HG03354 (cell line): ENCODE measurements at regions not wholly inside any gene's neighbourhood (a gene's known extent, or its start where the extent isn't known, plus 50 kb on each side); places are given as distances from the start of the nearest gene placed in this dataset.

Experiments
- ATAC-seq: cut with Tn5 transposase; IDR thresholded peaks from one replicate; pipeline ENCODE4 v1.9.1; 2021; ENCODE audit warnings: mild to moderate bottlenecking; ENCODE audit not compliant: unreplicated experiment, poor library complexity, severe bottlenecking

DNA sequence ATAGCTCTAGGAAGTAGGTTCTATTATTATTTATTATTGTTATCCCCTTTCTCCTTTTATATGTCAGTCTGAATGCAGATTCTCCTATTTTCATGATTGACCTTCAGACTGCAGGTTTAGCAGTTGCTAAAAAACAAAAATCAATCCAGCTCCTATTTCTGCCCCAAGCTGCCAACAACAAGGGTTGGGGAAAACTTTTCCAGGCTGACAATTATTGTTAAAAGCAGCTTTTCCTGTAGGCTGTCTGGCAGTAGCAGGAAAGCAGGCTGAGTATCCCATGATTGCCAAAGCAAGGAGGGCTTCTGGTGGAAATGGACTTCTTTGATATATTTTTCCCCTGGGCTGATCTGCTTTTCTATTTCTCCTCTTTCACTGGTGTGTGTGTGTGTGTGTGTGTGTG lies 78.0 kb upstream of the CTLA4 start:
- no peak for ATAC-seq

DNA sequence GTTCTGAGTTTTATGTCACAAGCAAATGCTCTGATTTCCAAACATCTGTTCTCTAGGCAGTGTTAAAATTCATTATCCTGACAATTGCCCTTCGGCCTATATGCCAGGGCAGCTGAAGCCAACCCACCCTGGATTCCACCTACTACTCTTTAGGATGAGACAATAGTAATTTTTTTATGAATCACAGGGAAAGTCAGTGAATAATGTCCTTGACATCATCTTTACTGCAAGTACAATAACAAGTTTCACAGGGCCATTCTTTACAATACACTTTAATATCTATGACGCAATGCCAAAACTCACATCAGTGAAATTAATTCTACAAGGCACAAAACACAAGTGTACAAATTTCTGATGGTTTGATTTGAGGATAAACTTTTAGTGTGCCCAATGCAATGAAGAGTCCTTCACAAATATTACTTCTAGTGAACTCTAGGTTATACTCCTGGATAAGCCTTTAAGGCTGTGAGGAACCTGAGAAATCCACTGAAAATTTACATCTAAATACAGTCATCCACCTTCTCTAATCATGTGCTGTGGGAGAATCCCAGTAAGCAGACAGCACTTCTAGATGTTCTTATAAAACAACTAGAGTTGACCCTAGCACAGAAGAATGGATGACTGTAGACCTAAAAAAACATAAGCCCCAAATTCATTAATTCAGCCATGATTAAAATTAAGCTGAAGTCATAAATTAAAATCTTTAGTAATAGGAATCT lies 77.3 kb upstream of the CTLA4 start:
- no peak for ATAC-seq

DNA sequence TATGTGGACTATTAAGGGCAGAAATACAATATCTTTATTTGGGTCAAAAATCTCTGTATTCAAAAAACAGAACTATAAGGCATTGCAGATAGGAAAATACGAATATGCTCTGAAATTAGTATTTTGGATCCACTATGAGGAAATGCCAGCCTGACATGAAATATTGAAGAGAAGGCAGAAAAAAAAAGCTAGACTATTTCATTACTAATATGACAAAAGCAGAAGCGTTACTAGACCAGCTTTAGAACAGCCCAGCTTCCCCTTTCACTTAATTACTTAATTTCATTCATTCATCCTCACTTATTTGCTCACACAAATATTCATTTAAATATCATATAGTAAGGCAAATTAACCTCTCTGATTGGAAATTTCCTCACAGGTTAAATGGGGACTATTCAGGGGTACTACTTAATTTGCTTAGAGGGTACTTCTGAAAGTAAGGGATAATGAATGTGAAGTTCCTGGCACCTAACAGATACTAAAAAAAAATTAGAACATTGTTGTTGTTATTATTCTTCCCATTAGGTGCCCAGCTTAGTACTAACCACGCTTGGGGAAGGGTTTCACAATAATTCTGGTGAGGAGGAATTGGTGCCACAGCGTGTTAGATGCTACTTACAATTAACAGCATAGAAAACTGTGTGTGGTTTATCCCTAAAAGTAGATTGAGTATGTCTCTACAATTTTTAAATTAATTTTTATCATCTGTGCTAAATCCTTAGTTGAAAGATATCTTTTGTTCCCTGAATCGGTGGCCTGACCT lies 71.1 kb upstream of the CTLA4 start:
- ATAC-seq: no peak

DNA sequence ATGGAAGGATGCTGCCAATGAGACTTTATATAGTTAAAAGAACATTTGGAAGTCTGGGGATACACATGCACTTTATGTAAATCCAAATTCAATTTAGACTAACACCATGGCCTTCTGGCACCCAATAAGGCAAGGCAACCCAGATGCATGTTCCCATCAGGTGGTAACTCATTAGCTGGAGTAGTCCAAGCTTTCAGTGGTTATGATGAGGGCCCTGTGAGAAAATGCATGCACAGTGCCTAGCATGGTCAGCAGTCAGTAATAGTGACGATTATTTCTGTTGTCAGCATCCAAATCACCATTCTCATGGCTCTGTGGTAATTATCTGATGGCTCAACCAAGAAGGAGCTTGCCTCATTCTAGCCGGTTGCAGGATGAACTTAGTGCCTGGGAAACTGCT lies 70.3 kb upstream of the CTLA4 start:
- no peak for ATAC-seq

DNA sequence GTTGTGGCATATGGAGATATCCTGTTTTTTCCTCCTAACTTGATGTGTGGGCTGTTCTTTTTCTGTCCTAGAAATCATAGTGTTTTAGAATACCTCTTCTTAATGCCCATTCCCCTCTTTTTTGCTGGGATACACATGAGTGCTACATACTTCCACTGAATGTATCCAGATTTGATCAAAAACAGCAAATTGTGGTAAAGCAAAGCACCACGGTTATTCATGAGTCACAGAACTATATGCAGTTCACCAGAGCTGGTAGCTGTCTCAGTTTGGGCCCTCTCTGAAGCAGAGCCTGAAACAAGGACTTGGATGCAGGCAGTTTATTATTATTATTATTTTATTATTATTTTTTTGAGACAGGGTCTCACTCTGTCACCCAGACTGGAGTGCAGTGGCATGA lies 69.9 kb upstream of the CTLA4 start:
- ATAC-seq: no peak

DNA sequence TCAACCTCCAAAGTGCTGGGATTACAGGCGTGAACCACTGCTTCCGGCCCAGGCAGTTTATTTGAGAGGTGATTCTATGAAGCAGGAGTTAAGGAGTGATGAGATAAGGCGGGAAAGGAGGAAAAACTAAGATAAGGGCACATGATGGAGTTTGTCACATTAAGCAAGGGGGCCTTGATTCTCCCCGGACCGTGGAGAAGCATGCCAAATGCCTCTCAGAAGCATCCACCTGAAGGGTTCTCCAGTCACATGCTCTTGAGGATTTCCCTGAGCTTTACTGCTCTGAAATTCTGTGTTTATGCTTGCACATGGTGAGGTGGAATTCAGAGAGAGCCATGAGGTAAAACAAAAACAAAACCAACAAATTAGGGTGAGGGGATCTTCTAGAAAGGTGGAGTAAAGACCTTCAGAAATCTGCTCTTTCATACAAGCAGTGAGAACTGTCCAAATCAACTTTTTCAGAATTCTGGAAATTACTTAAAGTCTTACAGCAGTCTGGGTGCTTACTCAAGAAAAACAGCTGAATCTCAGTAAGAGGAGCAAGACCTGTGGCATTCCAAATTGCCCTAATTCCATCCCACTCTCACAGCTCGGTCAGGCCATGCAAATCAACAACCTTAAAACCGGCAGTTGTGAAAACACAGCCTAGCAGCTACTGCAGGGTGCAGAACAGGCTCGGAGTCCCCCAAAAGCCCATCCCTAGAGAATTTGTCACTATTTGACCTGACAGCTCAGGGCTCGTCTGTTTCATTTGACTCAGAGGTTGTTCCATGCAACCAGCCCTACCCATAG lies 69.1 kb upstream of the CTLA4 start:
- ATAC-seq: no peak

DNA sequence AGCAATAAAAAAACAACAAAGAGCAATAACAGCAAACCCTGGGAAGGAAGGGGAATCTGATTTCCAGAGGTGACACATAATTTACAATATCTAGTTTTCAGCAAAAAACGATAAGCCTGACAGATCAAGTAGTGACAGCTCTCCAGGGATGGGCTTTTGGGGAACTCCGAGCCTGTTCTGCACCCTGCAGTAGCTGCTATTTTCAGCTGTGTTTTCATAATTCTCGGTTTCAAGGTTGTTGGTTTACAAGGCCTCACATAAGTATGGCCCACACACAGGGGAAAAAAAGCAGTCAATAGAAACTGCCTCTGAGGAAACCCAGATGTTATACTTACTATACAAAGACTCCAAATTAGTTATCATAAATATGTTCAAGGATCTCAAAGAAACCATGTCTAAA lies 67.7 kb upstream of the CTLA4 start:
- ATAC-seq: peak; percentile 94

DNA sequence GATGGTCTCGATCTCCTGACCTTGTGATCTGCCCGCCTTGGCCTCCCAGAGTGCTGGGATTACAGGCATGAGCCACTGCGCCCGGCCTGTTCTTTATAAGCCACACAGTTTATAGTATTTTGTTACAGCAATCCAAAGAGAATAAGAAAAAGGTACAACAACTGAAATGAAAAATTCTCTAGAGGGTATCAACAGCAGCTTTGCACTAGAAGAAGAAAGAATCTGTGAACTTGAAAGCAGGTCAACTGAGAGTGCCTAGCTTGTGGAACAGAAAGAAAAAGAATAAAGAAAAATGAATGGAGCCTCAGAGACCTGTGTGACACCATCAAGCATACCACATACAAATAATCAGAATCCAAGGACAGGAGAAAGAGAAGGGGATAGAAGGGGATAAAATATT lies 66.8 kb upstream of the CTLA4 start:
- no peak for ATAC-seq

DNA sequence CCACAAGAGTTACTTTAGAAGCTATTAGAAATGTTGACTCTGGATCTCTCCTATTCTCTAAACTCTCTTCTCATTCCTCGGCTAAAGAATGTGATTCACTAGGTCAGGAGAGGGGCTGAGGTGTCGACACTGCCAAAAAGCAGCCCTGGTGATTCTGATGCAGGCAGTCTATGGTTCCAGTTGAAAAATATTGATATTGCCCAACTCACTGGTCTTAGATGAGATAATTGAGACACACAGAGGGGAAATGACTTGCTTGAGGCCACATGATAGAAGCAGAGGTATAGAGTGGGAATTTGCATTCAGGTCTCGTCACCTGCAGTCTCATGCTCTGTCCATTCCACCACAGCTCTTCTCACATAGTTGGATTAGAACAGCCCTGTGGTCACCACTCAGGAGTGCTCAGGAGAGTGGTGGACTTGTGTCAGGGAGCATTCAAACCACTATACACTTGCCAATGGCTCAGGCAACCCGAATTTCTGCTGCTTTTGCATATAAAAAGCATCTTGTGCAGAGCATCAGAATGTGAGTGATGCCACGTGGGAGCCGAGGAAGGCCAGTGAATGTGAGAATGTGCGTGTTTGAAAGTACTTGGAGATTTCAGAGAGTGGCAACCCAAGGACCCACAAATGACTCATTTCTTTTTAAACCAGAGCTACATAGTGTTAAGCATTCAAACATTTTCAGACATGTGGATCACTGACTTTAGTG lies 65.1 kb upstream of the CTLA4 start:
- ATAC-seq: no peak

DNA sequence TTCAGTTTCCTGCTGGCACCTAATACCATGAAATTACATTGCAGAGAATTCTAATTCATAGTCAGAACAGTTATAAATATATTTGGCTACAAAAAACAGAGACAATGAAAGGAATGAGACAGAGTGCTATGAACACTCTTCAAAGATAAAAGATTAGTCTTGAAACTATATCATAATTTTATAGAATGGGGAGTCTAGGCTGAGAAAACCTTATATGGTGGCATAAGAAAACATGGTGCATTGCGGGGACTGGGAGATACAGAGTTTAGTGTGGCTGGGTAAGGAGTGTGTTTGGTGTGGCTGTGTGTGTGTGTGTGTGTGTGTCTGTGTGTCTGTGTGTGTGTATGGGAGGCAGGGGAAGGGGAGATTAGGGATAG lies 64.5 kb upstream of the CTLA4 start:
- ATAC-seq: no peak

DNA sequence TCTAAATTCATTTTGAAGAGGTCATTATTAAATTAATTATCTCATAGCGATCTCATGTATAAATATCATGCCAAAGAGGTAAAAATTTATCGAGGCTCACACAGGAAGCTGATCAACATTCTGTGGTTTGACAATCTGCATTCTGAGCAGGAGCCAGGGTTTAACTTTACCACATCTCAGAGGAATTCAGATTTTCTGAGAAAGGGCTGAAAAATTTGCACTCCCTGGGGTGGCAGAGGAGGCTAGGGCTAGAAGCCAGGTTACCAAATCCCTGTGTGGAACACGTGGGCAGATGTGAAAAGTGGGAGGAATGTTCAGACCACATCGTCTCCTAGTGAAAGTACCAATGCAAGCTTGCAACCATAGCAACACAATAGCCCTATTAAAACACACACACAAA lies 63.5 kb upstream of the CTLA4 start:
- ATAC-seq: no peak

DNA sequence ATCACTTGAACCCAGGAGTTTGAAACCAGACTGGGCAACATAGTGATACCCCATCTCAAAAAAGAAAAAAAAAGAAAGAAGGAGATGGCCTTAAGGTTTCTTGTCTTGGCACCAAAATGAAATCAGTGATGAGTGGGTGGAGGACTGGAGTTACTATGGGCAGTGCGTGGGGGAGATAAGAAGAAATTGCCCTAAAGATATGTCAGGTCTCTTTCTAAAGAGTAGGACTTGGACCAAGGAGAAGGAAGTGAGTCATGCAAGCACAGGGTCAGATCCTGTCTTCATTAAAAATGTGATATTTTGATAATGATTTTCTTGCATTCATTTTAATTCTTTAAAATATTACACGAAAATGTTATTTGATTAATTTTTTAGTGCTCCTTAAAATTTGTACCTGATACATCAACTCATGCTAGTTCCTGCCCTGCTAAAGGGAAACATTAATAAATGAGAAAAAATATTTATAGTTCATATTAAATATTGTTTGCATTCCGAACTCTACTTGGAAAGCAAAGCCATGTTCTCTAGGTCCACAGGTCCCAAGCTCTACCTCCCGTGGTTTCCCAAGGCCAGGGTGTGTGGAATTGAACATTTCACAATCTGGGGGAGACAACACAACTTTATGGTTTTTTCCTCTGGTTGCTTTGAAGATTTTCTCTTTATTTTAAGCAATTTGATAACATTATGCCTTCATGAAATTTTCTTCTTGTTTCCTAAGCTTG lies 62.6 kb upstream of the CTLA4 start:
- ATAC-seq: no peak

DNA sequence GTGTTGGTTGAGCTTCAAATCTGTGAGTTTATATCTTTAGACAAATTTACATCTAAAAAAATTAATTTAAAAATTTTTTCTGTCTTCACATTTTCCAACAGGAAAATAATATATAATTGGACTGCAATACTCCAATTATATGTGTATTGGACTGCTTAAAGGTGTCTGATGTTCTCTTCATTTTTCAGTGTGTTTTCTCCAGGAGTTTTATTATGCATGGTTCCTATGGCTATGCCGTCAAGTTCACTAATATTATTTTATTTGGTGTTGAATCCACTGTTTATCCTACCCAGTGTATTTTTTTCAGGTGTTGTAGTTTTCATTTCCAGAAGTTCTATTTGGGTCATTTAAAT lies 62.1 kb upstream of the CTLA4 start:
- ATAC-seq: no peak

DNA sequence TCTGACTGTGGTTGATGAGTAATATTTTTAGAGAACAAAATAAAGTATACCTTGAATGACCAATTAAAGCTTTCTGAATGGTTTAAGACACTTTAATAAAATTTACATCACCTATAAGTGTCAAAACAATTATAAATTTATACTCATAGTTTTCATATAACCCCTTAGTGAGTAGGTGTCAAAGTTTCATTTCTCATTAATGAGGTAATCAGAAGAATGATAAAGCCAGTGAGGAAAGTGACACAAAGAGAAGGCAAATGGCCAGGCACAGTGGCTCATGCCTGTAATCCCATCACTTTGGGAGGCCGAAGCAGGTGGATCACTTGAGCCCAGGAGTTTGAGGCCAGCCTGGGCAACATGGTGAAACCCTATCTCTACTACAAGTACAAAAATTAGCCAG lies 60.8 kb upstream of the CTLA4 start:
- no peak for ATAC-seq

DNA sequence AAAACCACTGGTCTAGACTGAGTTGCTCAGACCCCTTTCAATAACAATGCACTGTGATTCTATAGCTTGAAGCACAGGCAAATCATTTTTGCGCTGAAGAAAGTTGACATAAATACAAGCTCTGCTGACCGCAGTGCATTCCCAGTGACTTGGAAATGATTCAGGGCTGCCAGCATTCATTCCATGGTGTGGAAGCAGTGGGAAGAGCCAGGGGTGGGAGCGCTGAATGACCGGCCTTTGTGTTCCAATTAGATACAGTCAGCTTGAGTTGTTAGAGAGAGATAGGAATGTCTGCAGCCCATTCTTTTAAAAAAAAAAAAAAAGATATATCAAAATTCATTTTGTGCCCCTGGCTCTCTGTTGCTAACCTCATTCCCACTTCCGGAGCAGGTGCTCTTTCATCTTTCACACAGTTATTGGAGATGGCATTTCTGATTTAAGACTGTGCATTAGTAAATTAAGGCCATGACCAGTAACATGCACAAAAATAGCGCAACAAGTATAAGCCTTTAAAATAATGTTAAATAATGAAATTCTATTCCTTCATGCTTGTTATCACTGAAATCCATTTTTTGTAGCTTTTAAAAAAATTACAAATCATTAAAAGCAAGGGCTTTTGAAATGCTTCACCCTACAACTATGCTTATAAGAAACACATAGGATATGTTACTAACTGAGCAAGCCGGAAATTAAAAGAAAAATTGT lies 59.4 kb upstream of the CTLA4 start:
- ATAC-seq: no peak

DNA sequence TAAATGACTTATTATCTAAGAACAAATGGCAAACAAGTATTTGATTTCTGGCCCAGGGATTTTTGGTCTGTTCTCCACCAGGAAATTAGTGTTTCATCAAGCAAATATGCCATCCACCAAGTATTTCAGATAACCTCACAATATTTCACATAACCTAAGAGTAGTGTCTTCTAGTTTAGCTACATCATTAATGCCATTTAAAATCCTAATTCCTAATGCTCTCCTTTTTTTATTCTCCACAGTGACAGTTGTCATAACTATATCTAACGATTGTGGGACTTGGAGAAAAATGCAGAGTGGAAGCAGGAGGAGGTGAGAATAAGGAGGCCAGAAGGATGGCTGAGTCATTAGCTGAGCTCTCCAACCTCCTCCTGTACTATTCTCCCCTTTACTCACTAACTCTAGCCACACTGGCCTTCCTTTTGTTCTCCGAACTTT lies 58.5 kb upstream of the CTLA4 start:
- no peak for ATAC-seq

DNA sequence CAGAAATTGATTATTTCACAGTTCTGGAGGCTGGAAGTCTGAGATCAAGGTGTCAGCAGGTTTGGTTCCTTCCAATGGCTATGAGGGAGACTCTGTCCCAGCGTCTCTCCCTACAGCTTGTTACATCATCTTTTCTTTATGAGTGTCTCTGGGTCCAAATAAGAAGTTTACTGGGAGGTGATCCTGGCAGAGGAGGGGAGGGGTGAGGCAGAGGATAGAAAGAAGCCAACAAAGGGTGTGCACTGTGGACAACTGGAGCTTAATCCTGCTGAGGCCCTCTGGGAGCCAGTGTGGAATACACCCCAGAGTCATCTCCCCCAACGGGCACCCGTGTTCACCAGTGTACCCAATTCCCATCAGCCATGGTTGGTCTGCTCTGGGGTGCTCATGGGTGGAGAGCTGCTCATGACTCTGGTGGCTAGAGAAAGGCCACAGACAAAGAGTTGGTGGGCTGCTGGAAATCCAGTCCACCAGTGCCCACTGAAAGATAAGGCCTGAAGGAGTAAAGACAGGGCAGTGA lies 57.5 kb upstream of the CTLA4 start:
- ATAC-seq: no peak

DNA sequence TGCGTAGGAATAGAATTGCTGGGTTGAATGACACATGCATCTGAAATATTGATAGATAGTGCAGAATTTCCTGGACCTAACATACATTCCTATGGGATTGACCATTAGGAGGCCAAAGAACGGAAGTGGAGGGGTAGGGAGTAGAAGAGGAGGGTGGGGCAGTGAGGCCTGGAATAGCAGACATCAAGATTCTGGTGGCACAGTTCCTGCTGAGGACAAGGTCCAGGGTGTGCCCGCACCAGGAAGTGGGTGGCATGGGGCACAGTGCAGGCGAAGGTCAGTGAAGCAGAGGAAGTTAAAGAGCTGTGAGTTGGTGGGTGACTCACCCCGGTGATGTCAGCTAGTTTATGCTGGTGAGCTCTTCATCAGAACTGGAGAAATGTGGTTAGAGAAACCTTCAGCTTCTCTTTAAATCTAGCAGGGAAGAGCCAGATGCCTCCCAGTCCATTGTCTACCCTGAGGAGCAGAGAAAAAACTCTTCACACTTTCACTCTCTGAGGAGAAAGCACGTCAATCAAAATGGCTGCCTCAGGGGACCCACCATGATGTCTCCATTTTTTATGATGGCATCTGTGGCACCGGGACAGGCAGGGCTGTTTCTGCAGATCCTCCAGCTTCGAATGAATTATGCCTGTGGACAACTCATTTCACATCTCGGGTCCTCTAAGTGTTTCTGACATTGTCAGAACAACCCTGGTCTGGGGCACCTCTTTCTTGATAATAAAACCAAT lies 55.9 kb upstream of the CTLA4 start:
- peak; percentile 74 for ATAC-seq
